GM19025 (cell line): ENCODE measurements at regions not wholly inside any gene's neighbourhood (a gene's known extent, or its start where the extent isn't known, plus 50 kb on each side); places are given as distances from the start of the nearest gene placed in this dataset.
"Not testable (repeated sequence)": the region's sequence is repeated elsewhere in the genome, so short reads cannot be mapped to it uniquely, and the experiment has no call there.

ENCODE experiments used
- ATAC-seq: cut with Tn5 transposase; IDR thresholded peaks from one replicate; pipeline ENCODE4 v1.9.1; 2021; ENCODE audit warnings: mild to moderate bottlenecking, low read depth, moderate library complexity; ENCODE audit not compliant: unreplicated experiment

DNA sequence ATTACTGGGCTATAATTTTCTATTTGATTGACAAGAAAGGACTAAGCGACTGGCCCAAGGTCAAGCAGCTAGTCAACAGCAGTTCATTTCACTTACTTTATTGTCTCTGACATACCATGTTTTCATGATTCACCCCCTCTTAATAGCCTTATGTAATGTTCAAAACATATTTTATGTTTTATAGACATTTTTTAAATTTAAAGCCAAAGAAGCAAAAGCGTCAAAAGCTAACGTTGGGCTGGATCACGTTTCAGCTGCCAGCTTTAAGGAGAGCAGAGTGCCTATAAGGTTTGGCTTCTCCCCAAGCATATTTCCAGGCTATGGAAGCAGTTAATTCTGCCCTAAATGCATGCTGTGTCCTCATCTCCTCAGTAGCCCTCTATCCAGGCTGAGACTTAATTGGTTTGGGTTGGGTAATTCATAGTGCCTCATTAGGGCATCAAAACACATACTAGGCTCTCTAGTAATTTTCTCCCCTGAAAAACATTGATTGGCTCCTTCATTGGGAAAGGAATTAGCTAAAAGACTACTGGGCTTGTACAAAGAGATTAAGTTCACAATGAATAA lies 94.8 kb upstream of the CREB1 start:
- ATAC-seq: no peak

DNA sequence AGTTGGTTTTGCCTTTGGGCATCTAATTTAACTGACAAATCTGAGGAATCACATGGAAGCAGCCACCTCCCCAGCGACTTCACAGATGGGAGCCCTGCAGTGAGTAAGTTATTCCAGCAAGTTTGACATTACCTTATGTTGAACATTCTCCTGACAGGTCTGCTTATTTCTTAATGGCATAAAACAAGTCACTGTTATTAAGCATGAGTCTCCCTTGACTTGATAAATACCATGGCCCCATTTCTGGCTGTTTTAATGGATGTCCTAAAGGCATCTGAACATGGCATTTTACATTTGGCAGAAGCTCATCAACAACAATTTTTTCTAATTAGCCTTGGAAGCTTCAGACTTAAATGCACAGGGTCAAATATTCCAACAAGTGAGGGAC lies 92.6 kb upstream of the CREB1 start:
- ATAC-seq: no peak

DNA sequence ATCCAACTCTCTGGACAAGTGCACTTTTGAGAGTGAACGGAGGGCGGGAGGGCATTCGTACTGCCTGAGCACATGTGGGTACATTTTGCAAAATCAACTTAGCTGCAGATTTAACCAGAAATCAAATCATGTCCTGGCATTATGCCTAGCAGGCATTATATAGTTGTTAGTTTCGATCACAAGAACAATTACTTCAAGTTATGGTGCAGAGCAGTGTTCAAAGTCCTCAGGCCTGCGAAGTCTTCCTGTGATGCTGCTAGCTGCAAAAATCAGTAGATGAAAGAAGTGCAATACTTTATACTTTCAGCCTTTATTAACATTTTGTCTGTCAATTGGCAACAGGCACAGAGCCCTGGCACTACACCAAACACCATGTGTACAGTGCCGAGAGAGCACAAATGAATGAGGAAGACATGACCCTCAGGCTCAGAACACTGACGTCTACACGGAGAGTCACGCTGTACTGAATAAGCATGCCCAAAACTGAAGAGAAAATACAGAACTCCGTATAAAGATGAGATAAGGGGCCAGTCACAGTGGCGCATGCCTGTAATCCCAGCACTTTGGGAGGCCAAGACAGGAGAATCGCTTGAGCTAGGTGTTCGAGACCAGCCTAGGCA lies 92.1 kb upstream of the CREB1 start:
- ATAC-seq: no peak

GRCh38 chr2:207438414-207439126 lies 91.2 kb upstream of the CREB1 start:
- ATAC-seq: no peak

- ATAC-seq: not testable (repeated sequence)
These were observed 89.9 kb upstream of the CREB1 start for GRCh38 chr2:207439881-207440280.

DNA sequence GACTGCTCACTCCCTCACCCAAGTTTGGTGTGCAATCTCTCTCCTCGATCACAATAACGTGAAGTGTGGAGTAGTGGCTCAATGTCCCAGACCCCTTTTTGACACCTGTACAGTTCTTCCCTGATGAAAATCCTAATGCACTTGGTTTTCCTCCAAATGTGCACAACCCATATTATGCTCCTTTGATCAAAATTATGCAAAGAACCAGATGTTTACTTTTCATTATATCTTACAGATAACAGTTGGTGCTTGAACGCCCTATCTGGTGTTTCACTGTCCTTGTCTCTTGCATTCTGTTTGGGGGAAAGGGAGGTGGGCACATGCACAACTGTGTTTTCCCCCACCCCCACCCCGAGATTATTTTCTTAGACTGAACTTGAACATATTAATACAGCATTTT lies 85.0 kb upstream of the CREB1 start:
- no peak for ATAC-seq

- no peak for ATAC-seq
These were observed 83.1 kb upstream of the CREB1 start for GRCh38 chr2:207446653-207447052.

DNA sequence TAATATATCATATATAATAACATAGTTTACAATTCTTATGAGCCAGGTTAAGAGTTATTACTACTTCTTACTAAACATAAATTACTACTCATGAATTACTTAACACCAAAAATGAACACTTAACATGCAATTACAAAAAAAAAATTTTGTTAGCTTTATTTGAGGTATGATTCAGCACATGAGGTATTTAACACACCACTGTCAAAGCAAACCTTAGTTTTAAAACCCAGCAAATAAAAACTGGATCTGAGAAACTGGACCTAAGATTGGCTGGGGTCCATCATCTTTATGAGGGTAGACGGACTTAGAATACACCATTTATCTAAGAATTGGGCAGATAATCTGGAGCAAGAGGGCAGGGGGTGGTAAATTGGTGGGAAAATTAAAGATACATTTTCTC lies 81.8 kb upstream of the CREB1 start:
- no peak for ATAC-seq

DNA sequence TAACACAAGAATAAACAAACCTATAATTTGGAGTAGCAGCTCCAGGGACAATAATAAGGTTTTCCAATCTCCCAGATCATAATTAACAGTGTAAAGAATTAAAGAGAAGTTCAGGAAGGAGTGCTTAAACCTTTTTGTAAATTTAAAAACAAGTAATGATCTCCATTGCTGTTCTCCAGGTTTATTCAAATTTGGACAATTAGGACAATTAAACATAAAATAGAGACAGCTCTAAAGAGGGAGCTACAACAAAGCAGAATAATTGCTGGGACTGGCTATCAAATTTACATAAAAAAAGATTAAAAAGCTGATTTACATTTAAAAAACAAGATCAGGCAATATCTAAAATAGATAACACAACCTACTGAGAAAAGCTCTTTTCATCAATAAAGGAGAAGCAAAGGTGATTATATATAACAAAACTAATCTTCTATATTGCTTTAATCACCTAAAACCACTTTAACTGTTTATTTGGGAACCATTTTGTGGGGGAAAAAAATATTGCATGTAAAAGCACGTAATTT lies 80.1 kb upstream of the CREB1 start:
- no peak for ATAC-seq

GRCh38 chr2:207450186-207450585 lies 79.6 kb upstream of the CREB1 start:
- ATAC-seq: no peak

GRCh38 chr2:207458582-207458981 lies 71.2 kb upstream of the CREB1 start:
- no peak for ATAC-seq

DNA sequence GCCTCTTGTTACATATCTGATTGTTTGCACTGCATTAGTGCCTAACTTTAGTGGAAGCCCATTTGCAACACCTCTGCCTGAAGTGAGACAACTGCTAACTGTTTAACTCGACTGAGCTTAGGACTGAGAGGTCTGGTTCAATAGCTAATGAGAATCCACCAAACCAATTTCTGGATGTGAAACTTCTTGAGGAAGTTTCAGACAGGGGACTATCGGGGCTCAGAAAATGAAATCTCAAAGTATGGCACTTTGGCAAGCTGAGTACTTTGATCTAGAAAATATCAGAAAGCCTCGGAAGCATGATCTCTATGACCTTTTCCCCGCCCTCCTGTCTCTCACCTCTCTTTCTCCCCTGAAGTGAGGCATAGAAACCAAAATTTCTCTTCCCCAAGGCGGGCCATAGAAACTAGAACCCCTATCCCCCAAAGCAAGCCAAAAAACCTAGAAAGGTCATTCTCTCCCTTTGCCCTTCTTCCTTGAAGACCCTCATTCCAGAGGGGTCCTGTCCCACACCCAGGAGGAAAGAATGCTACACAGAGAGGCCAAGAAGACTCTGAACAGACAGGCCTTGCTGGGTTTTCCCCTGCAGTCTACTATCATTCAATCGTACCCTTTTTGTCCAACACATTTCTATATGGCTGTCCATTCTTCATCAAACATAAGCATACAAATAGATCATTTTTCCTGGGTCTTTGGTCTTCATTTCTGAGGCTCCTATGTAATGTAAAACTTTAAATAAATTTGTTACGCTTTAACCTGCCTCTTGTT lies 69.6 kb upstream of the CREB1 start:
- peak; percentile 78 for ATAC-seq

GRCh38 chr2:207463433-207463832 lies 66.3 kb upstream of the CREB1 start:
- no peak for ATAC-seq

- no peak for ATAC-seq
These were observed 65.8 kb upstream of the CREB1 start for GRCh38 chr2:207464007-207464406.

GRCh38 chr2:207465894-207466293 lies 63.9 kb upstream of the CREB1 start:
- ATAC-seq: no peak

- peak; percentile 83 for ATAC-seq
These were observed 61.9 kb upstream of the CREB1 start for GRCh38 chr2:207467716-207468347.

GRCh38 chr2:207468488-207468887 lies 61.3 kb upstream of the CREB1 start:
- no peak for ATAC-seq

DNA sequence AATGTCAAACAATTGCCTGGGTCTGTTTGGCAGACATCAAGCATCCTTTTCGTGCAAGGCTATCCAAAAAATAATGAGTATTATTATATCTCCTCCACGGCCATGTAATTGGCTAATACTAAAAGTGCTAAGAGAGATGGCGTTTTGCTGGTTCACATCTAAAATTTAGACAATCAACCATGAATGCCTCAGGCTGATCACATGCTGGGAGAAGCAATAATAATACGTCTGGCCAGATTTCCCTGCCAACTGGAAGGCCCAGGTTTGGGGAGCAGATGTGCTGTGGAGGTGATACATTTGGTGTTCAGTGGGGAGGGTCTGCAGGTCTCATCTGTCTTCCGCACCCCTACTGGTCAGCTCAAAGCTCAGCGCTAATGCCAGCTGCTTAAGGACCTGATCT lies 60.3 kb upstream of the CREB1 start:
- ATAC-seq: no peak

- no peak for ATAC-seq
These were observed 59.6 kb upstream of the CREB1 start for GRCh38 chr2:207469943-207470729.

- no peak for ATAC-seq
These were observed 58.5 kb upstream of the CREB1 start for GRCh38 chr2:207471261-207471660.
